Tibial nerve (tissue), 4 donors: ENCODE measurements at regions not wholly inside any gene's neighbourhood (a gene's known extent, or its start where the extent isn't known, plus 50 kb on each side); places are given as distances from the start of the nearest gene placed in this dataset.

Experiments used
- DNase-seq, 2 donors: peaks; one replicate each; pipeline ENCODE4 v3.0.0-alpha.2; 2019; ENCODE audit warnings: low spot score in 2 of 2
- H3K27ac ChIP-seq, 4 donors: fragments of 200-600 bp; sonication (generic) in 3 of 4; one replicate each; pipeline ENCODE4 v1.5.1; 2017 to 2019; ENCODE audit warnings: mild to moderate bottlenecking in 1 of 4
- H3K27me3 ChIP-seq, 2 donors: fragments of 200-600 bp; sonication (generic) in 1 of 2; one replicate each; pipeline versions ENCODE4 v1.5.1 to v1.6.0; 2017 to 2019
- H3K36me3 ChIP-seq, 3 donors: fragments of 200-600 bp; sonication (generic); one replicate each; pipeline ENCODE4 v1.5.1; 2018 to 2019
- H3K4me1 ChIP-seq, 4 donors: fragments of 200-600 bp; sonication (generic) in 3 of 4; one replicate each; pipeline ENCODE4 v1.5.1; 2017 to 2019
- H3K4me3 ChIP-seq, 4 donors: fragments of 200-600 bp; sonication (generic) in 3 of 4; one replicate each; pipeline ENCODE4 v1.5.1; 2017 to 2019; ENCODE audit warnings: mild to moderate bottlenecking in 1 of 4, moderate library complexity in 1 of 4
- H3K9me3 ChIP-seq, 4 donors: fragments of 200-600 bp; sonication (generic) in 3 of 4; one replicate each; pipeline ENCODE4 v1.5.1; 2017 to 2019
- CTCF ChIP-seq, 5 experiments: fragments of 200-600 bp in 3 of 5; fragments of 450-650 bp in 2 of 5; sonication (generic) in 3 of 5; IDR thresholded peaks; one replicate each; pipeline ENCODE4 v1.5.1; 2016 to 2019; ENCODE audit warnings: antibody characterized with exemption in 5 of 5, mild to moderate bottlenecking in 3 of 5, moderate library complexity in 2 of 5
- EP300 ChIP-seq, 2 donors: sonication (generic); formaldehyde crosslinking; IDR thresholded peaks; one replicate each; pipeline ENCODE4 v1.6.1; 2017; ENCODE audit warnings: antibody characterized with exemption in 2 of 2, mild to moderate bottlenecking in 1 of 2
- POLR2A ChIP-seq, 2 donors: fragments of 450-650 bp; IDR thresholded peaks; one replicate each; pipeline ENCODE4 v1.6.1; 2017; ENCODE audit warnings: antibody characterized with exemption in 2 of 2, mild to moderate bottlenecking in 2 of 2, moderate library complexity in 2 of 2
- WGBS, 2 donors: methylation state at CpG; one replicate each; pipeline ENCODE4 v1.1.5; 2018; 5-methylcytosine and 5-hydroxymethylcytosine counted together

GRCh38 chr3:88812576-88812975 is 294.8 kb upstream of the EPHA3 start:
- 92 to 94% methylated on average over 5 of the region's 5 CpGs for WGBS, 2 donors
- H3K4me1 ChIP-seq = no peaks in the 10 kb centered on the region
- TF ChIP-seq CTCF (IDR thresholded peaks at IDR 0.05) = no peak
- TF ChIP-seq EP300 (IDR thresholded peaks at IDR 0.05) = no peak
- no peak for TF ChIP-seq POLR2A (IDR thresholded peaks at IDR 0.05)
- no peaks in the 10 kb centered on the region for H3K27me3 ChIP-seq
- H3K27ac ChIP-seq = no peak overlapping the region
- H3K4me3 ChIP-seq = no peak overlapping the region
- no peak for DNase-seq
- no peaks in the 10 kb centered on the region for H3K9me3 ChIP-seq
- H3K36me3 ChIP-seq = no peaks in the 10 kb centered on the region

GRCh38 chr3:88816445-88816844 is 291.0 kb upstream of the EPHA3 start:
- no peaks in the 10 kb centered on the region for H3K9me3 ChIP-seq
- H3K36me3 ChIP-seq = no peaks in the 10 kb centered on the region
- H3K27me3 ChIP-seq = no peaks in the 10 kb centered on the region
- no peak overlapping the region for H3K4me3 ChIP-seq
- 83 to 90% methylated on average over 4 of the region's 4 CpGs for WGBS, 2 donors
- TF ChIP-seq EP300 (IDR thresholded peaks at IDR 0.05) (no peak), POLR2A (IDR thresholded peaks at IDR 0.05) (no peak), CTCF (IDR thresholded peaks at IDR 0.05) (no peak)
- peaks cover 0 to 3% (median 0%) of the 10 kb centered on the region in 4 donors for H3K4me1 ChIP-seq
- DNase-seq = no peak
- no peak overlapping the region for H3K27ac ChIP-seq

GRCh38 chr3:88824666-88825564 is 282.5 kb upstream of the EPHA3 start:
- peaks cover 0 to 3% (median 0%) of the 10 kb centered on the region in 4 donors for H3K4me1 ChIP-seq
- TF ChIP-seq POLR2A (IDR thresholded peaks at IDR 0.05) (no peak), CTCF (IDR thresholded peaks at IDR 0.05) (no peak)
- H3K4me3 ChIP-seq = no peak overlapping the region
- no peaks in the 10 kb centered on the region for H3K36me3 ChIP-seq
- 70 to 82% methylated on average over 5 of the region's 5 CpGs for WGBS, 2 donors
- no peaks in the 10 kb centered on the region for H3K27me3 ChIP-seq
- no peak for DNase-seq
- H3K9me3 ChIP-seq = no peaks in the 10 kb centered on the region
- no peak overlapping the region for H3K27ac ChIP-seq

- Histone ChIP-seq H3K27ac (no peak overlapping the region), H3K9me3 (no peaks in the 10 kb centered on the region), H3K4me3 (no peak overlapping the region), H3K4me1 (no peaks in the 10 kb centered on the region), H3K36me3 (no peaks in the 10 kb centered on the region), H3K27me3 (no peaks in the 10 kb centered on the region)
- DNase-seq = no peak
- WGBS, 2 donors = 38 to 49% methylated on average over 2 of the region's 2 CpGs
- no peak for TF ChIP-seq EP300 (IDR thresholded peaks at IDR 0.05)
- no peak for TF ChIP-seq POLR2A (IDR thresholded peaks at IDR 0.05)
- TF ChIP-seq CTCF (IDR thresholded peaks at IDR 0.05) = no peak
Measured at GRCh38 chr3:88828466-88828865, 279.0 kb upstream of the EPHA3 start.

- Histone ChIP-seq H3K36me3 (no peaks in the 10 kb centered on the region), H3K4me1 (no peaks in the 10 kb centered on the region), H3K9me3 (no peaks in the 10 kb centered on the region), H3K27ac (no peak overlapping the region), H3K4me3 (no peak overlapping the region), H3K27me3 (no peaks in the 10 kb centered on the region)
- no peak for TF ChIP-seq CTCF (IDR thresholded peaks at IDR 0.05)
- DNase-seq = no peak
- WGBS, 2 donors = 82 to 90% methylated on average over 2 of the region's 2 CpGs
Measured at GRCh38 chr3:88852606-88853005, 254.8 kb upstream of the EPHA3 start.
